GM18499 (cell line): ENCODE measurements at regions not wholly inside any gene's neighbourhood (a gene's known extent, or its start where the extent isn't known, plus 50 kb on each side); places are given as distances from the start of the nearest gene placed in this dataset.

Experiments used
- ATAC-seq: cut with Tn5 transposase; IDR thresholded peaks from one replicate; pipeline ENCODE4 v1.9.1; 2021; ENCODE audit warnings: moderate number of reproducible peaks; ENCODE audit not compliant: insufficient read depth, unreplicated experiment

DNA sequence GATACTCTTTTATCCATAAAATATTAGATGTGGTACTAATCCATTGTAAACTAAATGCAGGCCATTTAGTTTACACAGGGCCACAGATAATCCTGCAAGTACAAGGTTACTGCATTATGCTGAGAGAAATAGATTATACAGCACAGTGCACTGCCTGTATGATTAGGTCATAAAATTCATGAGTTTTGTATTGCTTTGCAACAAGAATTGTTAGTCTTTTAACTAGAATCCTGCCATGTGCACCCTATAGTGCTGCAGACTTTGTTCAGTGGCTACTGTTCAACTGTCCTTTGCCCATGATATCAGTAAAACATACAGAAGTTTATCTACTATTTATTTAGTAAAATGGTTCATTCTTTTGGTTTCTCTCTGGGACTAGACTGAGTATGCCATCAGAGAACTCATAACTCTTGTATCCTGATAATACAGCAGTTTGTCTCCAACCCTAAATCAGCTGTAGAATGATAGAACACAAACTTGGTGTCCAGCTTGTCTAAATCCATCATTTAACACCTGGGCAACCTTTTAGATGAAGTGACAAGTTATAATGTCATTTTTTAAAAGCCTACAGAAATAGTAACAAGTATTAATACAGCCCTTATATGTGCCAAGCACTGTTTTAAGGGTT lies 291.2 kb downstream of the TMEM167A start:
- no peak for ATAC-seq

DNA sequence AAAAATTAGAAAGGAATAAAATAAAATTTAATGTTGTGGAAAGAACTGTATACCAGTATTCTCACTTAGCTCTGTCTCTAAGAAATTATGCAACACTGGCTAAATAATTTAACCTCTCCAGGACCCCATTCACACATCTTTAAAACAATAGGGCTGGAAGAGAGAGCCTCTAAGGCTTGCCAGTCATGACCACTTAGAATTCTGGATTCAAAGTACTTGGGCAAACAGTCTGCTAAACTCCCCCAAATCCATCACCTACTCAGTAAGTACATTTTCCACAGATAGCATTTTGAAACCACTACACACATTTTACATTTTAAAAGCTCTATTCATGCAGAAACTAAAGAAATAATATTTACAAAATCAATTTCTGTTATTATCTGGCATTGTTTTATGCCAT lies 291.7 kb downstream of the TMEM167A start:
- ATAC-seq, result no peak

DNA sequence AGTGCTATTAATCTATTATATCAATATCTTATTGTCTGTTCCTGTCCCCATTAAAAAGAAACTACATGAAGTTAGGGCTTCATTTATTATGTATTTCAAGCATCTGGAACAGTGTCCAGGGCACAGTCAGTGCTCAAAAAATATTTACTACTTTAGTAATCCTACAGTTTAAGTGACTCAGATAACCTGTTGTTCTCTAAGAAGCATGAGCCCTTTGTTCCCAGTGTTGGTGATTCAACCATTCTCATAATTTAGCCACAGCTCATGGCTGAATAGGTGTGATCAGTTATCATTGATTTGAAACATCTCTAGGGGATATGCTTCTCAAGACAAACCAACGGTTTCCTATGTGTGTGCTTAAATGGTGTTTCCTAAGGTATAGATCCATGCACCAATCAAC lies 292.7 kb downstream of the TMEM167A start:
- no peak for ATAC-seq

DNA sequence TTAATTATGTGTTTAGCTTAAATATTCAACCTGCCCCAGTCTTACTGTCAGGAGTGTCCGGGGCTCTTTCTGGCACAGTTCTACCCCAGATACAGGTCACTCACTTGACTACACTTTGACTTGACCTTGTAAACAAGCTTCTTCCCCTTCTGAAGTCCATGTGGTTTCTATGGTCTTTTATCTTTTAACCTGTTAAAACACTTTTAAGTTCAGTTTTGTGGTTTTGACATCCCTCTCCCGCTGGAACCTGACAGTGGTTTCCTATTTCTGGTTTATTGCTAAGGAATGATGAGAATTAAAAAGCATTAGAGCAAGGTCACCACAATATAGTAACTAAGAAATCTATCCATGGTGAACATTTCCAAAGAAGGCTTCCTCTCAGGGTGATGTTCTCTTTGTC lies 300.1 kb downstream of the TMEM167A start:
- no peak for ATAC-seq

DNA sequence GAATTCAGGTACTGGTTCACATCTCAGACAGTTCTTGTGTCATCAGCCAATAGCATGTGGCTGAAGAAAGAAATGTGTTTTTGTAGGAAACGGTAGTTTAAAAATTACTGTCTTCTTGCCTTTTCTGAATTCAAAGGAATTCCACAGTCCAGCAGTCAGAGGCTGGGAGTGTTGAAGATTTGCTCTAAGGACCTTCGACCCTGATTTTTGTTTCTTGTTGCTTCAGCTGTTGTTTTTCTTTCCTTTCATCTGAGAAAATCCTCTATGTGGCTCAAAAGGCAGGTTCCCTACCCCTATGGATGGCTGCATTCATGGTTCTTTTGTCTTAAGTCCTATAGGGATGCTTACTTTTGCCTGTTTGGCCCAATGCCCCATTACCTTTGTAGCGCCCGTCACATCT lies 304.9 kb downstream of the TMEM167A start:
- no peak for ATAC-seq

DNA sequence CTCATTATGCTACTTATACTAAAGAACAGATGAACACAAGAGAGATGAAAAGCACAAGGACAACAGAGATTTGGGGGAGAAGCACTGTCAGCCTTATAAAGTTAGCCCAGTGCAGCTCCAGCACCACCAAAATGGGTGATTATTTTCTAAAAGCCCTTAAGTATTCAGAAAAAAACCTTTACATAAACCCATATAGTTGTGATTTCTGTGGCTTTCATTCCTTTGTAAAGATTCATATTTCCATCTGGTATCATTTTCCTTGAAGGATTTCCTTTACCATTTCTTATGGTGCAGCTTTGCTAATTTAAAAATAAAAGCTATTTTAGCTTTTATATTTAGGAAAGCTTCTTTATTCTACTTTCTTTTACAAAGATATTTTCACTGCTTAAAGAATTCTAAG lies 311.0 kb downstream of the TMEM167A start:
- ATAC-seq, result no peak

DNA sequence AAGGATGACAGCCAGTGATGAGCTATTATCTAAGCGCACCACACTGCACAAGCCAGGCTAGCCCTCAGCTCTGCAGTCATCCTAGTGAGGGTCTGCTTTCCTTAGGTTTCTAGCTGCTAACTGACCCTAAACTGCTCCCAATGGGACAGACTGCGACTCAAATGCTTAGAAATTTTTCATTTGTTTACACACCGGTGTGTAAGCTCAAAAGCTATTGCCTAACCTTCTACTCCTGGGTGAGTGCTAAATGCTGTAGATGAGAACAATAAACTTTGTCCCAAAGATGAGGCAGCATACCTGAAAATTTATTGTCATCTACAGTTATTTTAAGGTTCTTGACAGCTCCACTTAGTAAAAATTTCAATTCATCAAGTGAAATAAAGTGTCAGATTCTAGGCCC lies 311.4 kb downstream of the TMEM167A start:
- no peak for ATAC-seq

DNA sequence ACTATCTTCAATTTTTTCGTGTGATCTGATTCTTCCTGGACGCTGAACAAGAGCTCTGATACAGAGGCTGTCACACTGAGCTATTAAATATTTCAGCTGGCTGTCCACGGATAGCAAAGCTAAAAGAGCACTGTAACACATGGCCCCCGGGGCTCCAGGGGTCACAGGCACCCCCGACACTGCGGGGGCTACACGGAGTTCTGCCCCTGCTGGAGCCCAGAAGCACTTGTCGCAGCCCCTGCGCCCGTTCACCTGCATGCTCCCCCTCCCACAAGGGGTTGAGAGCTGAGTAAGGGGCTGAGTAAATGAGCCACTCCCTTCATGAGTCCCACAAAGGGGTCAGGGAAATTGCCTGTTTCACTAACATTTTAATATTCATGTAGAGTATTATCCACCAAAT lies 316.3 kb downstream of the TMEM167A start:
- no peak for ATAC-seq

DNA sequence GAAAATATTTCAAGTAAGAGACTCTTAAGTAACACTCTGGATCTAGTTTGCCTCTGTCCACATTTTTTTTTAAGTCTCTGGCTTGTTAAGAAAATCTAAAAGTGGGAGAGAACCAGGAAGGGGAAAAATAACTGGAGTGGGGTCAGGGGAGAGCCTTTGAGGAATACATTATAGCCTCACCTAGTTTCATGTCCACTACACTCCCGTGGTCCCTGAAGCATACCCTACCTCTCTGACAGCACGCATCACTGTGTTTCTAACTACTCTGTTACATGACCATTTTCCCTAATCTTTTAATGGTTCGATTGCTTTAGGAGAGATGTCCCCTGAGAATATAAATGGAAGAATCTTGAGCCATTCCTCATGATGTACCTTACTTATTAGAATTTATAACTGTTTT lies 318.3 kb downstream of the TMEM167A start:
- no peak for ATAC-seq

DNA sequence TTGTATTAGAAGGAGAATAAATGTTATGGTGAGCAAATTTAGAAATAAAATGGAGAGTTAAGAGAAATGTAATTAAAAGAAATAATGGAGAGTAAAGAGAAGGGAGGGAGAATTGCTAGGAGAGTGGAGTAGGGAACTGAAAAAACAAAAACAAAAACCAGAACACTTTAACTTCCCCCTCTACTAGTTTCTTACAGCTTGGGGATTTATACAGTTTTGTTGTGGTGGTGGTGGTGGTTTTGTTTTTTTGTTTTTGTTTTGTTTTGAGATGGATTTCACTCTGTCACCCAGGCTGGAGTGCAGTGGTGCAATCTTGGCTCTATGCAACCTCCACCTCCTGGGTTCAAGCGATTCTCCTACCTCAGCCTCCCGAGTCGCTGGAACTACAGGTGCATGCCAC lies 322.4 kb downstream of the TMEM167A start:
- peak; percentile 95 for ATAC-seq

DNA sequence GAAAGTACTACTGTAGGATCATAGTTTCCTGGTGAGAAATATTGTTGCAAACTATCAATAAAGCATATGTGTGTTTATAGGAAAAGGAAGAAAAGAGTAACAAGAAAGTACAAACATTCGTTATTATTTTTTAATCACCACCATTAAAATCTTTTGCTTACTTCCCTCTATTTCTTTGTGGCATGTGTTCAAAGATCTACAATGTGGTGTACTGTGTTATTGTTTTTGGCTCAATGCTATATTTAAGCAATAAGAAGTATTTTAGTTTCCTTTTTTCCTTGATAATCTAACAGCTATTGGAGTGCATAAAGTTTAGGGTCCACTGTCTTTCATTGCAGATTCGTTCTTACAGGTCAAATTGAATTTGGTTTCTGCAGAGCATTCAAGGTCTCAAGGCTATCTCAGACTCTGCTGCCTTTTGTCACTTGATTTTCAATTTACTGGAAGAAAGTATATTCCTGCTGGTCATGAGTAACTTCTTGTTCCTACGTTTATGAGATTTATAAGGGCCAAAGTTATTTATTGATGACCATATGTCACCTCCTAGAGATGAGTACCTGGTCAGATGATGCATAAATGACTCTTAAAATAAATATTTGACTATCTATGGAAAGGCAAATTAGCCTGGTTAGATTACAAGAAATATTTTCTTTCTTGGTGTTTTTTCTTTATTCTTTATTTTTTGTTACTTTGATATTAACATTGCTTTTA lies 323.0 kb downstream of the TMEM167A start:
- no peak for ATAC-seq

DNA sequence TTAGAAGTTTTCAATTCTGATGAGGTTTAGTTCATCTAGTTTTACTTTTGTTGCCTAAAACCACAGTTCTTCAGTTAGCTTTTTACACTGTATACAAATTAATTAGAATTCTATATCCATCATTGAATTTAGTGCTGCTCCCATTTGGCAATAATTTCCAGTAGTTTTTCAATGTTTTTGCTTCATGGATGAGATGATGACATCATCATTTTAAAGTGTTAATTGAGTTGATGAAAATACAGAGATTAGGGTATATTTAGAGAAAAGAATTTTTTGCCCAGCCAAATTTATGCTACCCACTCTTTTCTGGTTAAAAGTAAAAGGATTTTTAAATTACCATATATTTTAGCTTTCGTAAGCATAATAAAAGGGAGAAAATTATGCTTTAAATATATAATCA lies 323.8 kb downstream of the TMEM167A start:
- no peak for ATAC-seq

DNA sequence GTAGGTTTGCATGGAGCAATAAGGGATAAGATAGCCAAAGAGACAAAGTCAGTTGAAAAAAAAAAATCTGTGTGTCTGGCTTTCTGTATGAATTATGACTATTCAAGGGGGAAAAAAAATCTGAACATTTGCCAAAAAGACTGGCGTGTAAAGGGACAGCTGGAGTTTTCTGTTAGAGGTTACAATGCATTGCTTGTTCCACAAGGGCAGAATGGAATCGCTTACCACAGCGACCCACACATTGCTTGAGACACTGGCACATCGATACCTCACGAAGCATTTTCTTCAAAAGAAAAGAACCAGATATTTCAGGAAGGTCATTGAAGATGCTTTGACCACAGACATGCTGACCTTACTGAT lies 327.8 kb downstream of the TMEM167A start:
- no peak for ATAC-seq

DNA sequence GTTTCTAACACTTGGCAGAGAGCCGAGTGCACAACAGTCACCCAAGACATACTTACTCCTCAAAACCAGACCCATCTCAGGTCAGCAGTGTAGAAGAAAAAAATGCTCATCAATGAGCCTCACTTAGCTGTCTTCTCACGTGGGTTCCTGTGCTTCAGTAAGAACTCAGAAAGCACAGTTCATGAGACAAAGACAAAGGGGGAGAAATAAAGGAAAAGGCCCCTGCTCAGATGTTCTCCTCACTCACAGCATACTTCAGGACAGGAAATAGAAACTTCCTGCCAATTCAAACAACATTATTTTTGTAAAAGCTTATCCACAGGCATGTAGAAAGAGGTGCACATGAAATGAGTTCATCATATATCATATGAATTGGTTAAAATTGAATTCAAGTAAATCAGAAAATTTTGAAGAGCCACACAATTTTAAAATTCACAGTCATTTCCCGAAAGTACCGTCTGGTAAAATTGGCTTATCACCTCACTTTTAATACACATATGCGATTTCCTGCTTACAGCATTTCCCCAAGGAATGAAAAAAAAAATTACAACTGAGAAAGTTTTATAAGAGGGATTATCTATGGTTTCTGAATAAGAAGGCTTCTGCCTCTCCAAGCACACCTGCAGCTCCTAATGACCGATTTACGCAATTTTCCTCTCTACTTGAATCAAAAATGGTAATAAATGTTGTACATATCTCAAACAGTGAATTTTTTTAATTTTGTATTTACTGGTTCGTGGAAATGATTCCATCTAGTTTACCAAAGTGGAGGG lies 328.3 kb downstream of the TMEM167A start:
- ATAC-seq, result no peak

DNA sequence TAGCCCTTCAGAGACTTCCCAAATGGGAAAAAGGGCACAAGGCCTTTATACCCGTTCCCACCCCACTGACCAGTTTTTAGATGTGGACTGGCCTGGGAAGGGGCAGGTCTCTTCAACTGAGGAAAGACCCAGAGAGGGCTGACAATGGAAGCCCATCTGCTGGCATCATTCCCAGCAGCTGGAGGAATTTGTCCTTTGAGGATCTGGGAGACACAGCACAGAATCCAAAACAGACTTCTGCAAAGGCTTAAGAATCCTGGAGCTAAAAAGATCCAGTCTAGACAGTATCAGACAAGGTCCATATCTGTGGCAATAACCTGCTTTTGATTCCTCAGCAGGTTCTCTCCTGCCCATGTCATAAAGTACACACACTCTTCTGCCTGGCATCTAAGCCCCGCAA lies 329.2 kb downstream of the TMEM167A start:
- ATAC-seq, result no peak

DNA sequence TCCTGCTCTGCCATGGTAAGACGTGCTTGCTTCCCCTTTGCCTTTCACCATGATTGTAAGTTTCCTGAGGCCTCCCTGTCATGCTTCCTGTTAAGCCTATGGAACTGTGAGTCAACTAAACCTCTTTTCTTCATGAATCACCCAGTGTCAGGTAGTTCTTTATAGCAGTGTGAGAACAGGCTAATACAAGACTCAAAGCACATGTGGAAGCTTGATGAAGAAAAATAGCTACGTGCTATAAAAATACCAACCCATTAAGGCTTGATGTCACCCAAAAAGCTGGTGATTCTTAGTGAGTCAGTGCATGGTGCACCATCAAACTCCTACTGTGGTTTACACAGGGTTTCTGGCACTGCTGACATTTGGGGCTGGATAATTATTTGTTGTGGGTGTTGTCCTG lies 332.2 kb downstream of the TMEM167A start:
- no peak for ATAC-seq

DNA sequence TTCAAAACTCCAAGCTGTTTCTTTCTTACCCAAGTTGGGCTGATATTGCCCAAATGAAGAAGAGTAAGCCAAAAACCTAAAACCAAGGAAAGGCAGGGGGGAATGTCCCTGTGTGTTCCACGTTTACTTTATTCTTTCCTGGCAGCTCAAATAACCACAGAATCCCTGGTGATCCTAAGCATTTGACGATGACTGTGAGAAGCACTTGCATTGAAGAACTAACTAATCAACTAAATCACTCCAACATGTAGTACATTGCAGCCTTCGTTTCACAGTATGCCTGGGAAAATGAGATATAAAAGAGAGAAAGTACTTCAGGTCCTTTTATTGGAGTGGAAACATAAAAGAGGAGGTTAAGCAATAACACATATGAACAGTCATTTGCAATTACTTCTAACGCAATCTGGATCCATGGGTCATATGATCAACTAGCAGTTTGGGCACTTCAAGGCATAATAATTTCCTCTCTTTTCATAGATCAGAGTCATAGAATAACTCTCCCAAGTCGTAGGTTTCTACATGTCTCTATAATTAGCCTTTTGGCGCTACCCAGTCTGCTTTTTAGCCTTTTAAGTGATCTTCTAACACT lies 338.4 kb downstream of the TMEM167A start:
- ATAC-seq, result no peak

DNA sequence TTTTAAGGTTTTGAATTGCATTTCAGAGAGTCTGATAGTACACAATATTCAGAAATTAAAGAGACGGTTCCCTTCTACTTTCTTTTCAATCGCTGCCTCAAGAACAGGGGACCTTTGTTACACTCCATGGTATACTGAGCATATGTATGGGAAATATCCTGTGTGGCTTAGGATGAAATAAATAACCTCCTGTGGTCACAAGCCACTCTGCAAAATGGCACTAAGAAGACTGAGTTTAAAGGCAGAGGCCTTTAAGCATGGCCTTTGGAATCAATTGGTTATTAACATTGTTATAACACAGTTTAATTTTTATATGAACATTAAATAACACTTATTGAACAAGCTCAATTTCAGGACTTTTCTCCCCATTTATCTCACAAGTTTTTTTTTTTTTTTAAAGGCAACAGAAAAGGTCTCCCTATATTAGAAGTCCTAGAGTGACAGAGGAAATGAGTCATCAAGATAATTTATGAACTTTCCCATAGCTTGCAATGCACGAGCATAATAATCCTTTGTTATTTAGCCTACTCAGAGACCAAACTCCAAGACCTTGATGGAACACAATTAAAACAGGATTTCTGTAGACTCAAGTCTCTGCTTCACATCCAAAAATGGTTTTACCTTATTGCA lies 341.9 kb downstream of the TMEM167A start:
- peak; percentile 57 for ATAC-seq

DNA sequence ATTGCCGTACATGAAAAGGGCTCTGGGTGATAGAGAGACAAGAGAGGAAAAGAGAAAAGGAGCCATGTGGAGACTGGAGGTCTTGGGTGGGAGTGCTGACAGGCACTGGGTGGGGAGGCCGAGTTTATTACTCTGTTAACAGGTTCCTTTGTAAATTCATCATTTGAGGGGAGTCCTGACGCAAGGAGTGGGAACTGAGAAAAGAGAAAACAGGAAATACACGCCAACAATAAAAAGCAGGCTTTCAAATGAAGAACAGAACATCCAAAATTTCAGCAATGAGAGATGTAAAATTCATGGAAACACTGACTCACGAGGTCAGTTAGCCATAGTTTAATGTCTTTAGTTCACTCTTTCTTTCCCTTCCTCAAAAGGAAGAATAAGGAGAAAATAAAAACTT lies 342.8 kb downstream of the TMEM167A start:
- ATAC-seq, result no peak

DNA sequence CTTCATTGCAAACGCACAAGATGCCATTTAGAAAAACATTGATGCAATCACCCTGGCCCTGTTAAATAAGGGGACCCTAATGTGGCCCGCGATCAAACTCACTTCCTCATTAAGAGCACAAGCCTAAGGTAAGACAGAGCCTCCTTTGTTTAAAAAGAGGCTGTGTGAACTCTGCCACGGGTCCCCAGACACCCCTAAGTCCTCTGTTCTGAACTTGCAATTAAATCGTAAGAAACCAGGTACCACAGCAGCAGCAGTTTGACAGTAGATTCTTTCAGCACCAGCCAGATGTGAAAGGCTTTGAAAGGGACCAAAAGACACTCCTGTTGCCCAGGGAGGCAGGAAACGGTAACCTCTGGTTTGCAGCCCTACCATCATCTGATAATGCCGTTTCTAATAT lies 346.3 kb downstream of the TMEM167A start:
- ATAC-seq, result no peak
